ENCODE measurements at regions not wholly inside any gene's neighbourhood (a gene's known extent, or its start where the extent isn't known, plus 50 kb on each side); places are given as distances from the start of the nearest gene placed in this dataset.

DNA sequence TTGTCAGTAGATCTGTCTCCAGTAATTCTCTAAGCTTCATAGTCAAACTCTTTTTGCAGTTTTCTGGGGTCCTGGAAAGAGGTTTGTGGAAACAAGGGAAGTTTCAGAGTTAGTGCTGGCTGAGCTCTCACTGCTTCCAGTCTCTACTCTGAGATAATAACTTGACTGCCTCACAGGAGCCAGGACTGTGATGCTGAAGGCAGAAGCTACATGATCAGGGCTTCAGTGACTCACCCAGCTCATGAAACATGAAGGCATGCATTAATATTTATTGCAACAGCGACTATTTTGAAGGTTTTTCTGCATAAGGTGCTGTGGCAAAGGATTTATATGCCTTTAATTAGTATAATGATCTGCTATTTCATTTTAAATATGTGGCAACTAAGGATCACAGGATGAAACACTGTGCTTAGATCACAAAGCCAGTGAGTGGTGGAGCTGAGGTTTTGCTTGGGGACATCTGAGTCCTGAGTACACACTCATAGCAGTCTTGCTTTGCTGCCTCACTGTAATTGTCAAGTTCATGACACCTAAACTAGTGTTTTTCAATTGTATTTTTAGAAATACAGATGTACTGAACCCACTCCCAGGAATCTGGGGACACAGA lies 448.4 kb upstream of the GCFC2 start:
- Mint-ChIP-seq H3K27ac (no peak overlapping the region), H3K27me3 (ENCODE audit: low read depth in 3 of 3) (peaks cover 0 to 2% (median 0%) of the 10 kb centered on the region in 3 donors), H3K4me1 (no peaks in the 10 kb centered on the region), H3K9me3 (peaks cover 0 to 2% (median 0%) of the 10 kb centered on the region in 7 donors), H3K36me3 (no peaks in the 10 kb centered on the region), H3K4me3 (no peak overlapping the region)
- H3K27ac ChIP-seq (ENCODE audit: low read depth in 1 of 2, low read length in 2 of 2), result no peak overlapping the region
- no peak overlapping the region for H3K4me2 ChIP-seq (replicated peaks; ENCODE audit: extremely low read depth, low read length, poor library complexity, severe bottlenecking)
- no peak for DNase-seq
- intact Hi-C loops (cut with micrococcal nuclease), result no loop called here
- no peak overlapping the region for H3K9ac ChIP-seq (ENCODE audit: insufficient read depth, low read length, poor library complexity, severe bottlenecking)
- H3K79me2 ChIP-seq (ENCODE audit: insufficient read depth, low read length), result no peaks in the 10 kb centered on the region
- no peak overlapping the region for H3K4me3 ChIP-seq (replicated peaks in 1 of 3; ENCODE audit: low read depth in 2 of 3, low read length in 3 of 3)
- no peaks in the 10 kb centered on the region for H4K20me1 ChIP-seq (ENCODE audit: insufficient read depth, low read length)
- no peaks in the 10 kb centered on the region for H3K9me3 ChIP-seq (replicated peaks in 1 of 2; ENCODE audit: control insufficient read depth in 1 of 2, insufficient read depth in 1 of 2, low read length in 2 of 2)
- WGBS (ENCODE audit: insufficient coverage), result no CpG with 5 or more reads among the region's 1 CpG
- TF ChIP-seq, protein P1, sequence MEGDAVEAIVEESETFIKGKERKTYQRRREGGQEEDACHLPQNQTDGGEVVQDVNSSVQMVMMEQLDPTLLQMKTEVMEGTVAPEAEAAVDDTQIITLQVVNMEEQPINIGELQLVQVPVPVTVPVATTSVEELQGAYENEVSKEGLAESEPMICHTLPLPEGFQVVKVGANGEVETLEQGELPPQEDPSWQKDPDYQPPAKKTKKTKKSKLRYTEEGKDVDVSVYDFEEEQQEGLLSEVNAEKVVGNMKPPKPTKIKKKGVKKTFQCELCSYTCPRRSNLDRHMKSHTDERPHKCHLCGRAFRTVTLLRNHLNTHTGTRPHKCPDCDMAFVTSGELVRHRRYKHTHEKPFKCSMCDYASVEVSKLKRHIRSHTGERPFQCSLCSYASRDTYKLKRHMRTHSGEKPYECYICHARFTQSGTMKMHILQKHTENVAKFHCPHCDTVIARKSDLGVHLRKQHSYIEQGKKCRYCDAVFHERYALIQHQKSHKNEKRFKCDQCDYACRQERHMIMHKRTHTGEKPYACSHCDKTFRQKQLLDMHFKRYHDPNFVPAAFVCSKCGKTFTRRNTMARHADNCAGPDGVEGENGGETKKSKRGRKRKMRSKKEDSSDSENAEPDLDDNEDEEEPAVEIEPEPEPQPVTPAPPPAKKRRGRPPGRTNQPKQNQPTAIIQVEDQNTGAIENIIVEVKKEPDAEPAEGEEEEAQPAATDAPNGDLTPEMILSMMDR (IDR thresholded peaks at IDR 0.05), result no peak
- no peaks in the 10 kb centered on the region for H3K36me3 ChIP-seq (replicated peaks in 1 of 2; ENCODE audit: control insufficient read depth in 1 of 2, insufficient read depth in 2 of 2, low read length in 2 of 2)
- H3K4me1 ChIP-seq (ENCODE audit: control insufficient read depth in 1 of 2, insufficient read depth in 2 of 2, low read length in 2 of 2), result no peaks in the 10 kb centered on the region
- no peak overlapping the region for H2AFZ ChIP-seq (ENCODE audit: insufficient read depth, low read depth, low read length, poor library complexity, severe bottlenecking)
- H3K27me3 ChIP-seq (ENCODE audit: control insufficient read depth in 2 of 2, insufficient read depth in 2 of 2, low read length in 2 of 2), result no peaks in the 10 kb centered on the region

GRCh38 chr2:76157531-76157930 lies 446.8 kb upstream of the GCFC2 start:
- Histone ChIP-seq H3K4me2 (replicated peaks; ENCODE audit: extremely low read depth, low read length, poor library complexity, severe bottlenecking) (no peak overlapping the region), H3K27ac (ENCODE audit: low read depth in 1 of 2, low read length in 2 of 2) (no peak overlapping the region)
- no peaks in the 10 kb centered on the region for H3K36me3 Mint-ChIP-seq

More at GRCh38 chr2:76157531-76157930, 446.8 kb upstream of the GCFC2 start:
- no peak for DNase-seq
- H3K9ac ChIP-seq (ENCODE audit: insufficient read depth, low read length, poor library complexity, severe bottlenecking), result no peak overlapping the region
- no peaks in the 10 kb centered on the region for H4K20me1 ChIP-seq (ENCODE audit: insufficient read depth, low read length)
- H3K9me3 ChIP-seq (replicated peaks in 1 of 2; ENCODE audit: control insufficient read depth in 1 of 2, insufficient read depth in 1 of 2, low read length in 2 of 2), result no peaks in the 10 kb centered on the region
- no peaks in the 10 kb centered on the region for H3K79me2 ChIP-seq (ENCODE audit: insufficient read depth, low read length)
- no peaks in the 10 kb centered on the region for H3K4me1 ChIP-seq (ENCODE audit: control insufficient read depth in 1 of 2, insufficient read depth in 2 of 2, low read length in 2 of 2)
- no peak overlapping the region for H3K4me3 Mint-ChIP-seq
- H2AFZ ChIP-seq (ENCODE audit: insufficient read depth, low read depth, low read length, poor library complexity, severe bottlenecking), result no peak overlapping the region
- peaks cover 0 to 2% (median 0%) of the 10 kb centered on the region in 3 donors for H3K27me3 Mint-ChIP-seq (ENCODE audit: low read depth in 3 of 3)
- intact Hi-C loops (cut with micrococcal nuclease), result no loop called here
- no peaks in the 10 kb centered on the region for H3K36me3 ChIP-seq (replicated peaks in 1 of 2; ENCODE audit: control insufficient read depth in 1 of 2, insufficient read depth in 2 of 2, low read length in 2 of 2)
- H3K9me3 Mint-ChIP-seq, result peaks cover 0 to 2% (median 0%) of the 10 kb centered on the region in 7 donors
- TF ChIP-seq, protein P1 (IDR thresholded peaks at IDR 0.05), result no peak
- H3K27ac Mint-ChIP-seq, result no peak overlapping the region
- WGBS (ENCODE audit: insufficient coverage), result 85% methylated on average over 1 of the region's 2 CpGs
- no peaks in the 10 kb centered on the region for H3K4me1 Mint-ChIP-seq
- no peaks in the 10 kb centered on the region for H3K27me3 ChIP-seq (ENCODE audit: control insufficient read depth in 2 of 2, insufficient read depth in 2 of 2, low read length in 2 of 2)
- H3K4me3 ChIP-seq (replicated peaks in 1 of 3; ENCODE audit: low read depth in 2 of 3, low read length in 3 of 3), result no peak overlapping the region
